Body of pancreas (tissue), 4 donors: ENCODE measurements at regions not wholly inside any gene's neighbourhood (a gene's known extent, or its start where the extent isn't known, plus 50 kb on each side); places are given as distances from the start of the nearest gene placed in this dataset.

Source experiments
- POLR2A ChIP-seq, 3 donors: fragments of 450-650 bp; IDR thresholded peaks; one replicate each; pipeline ENCODE4 v1.6.1; 2016; ENCODE audit warnings: antibody characterized with exemption in 3 of 3, mild to moderate bottlenecking in 2 of 3
- TF ChIP-seq, protein P1 (sequence below), 7 experiments: fragments of 450-650 bp in 4 of 7; fragments of 200-600 bp in 3 of 7; sonication (generic) in 3 of 7; IDR thresholded peaks; one replicate each; pipeline ENCODE4 v1.5.1; 2016 to 2019; ENCODE audit warnings: antibody characterized with exemption in 7 of 7

DNA sequence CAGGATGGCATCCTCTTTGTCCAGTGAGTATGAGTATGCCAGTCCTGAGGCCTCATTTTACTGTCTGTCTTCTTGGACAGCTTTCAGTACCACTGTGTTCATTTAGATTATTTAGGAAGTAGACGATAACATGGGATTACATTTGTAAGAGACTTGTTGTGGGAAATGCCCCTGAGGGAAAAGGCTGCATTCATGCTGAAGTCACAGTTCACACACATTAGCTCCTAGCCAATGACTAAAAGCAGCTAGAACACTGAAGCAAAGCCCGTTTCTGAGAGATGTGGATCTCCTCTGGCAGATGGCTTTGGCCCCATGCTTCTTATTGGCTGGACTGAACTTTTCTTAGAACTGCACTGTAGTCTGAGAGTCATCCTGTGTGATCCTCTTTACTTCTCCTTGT lies 242.4 kb downstream of the FAM76B start:
- TF ChIP-seq, protein P1, sequence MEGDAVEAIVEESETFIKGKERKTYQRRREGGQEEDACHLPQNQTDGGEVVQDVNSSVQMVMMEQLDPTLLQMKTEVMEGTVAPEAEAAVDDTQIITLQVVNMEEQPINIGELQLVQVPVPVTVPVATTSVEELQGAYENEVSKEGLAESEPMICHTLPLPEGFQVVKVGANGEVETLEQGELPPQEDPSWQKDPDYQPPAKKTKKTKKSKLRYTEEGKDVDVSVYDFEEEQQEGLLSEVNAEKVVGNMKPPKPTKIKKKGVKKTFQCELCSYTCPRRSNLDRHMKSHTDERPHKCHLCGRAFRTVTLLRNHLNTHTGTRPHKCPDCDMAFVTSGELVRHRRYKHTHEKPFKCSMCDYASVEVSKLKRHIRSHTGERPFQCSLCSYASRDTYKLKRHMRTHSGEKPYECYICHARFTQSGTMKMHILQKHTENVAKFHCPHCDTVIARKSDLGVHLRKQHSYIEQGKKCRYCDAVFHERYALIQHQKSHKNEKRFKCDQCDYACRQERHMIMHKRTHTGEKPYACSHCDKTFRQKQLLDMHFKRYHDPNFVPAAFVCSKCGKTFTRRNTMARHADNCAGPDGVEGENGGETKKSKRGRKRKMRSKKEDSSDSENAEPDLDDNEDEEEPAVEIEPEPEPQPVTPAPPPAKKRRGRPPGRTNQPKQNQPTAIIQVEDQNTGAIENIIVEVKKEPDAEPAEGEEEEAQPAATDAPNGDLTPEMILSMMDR (IDR thresholded peaks at IDR 0.05), result no peak
- no peak for TF ChIP-seq POLR2A (IDR thresholded peaks at IDR 0.05)
